IMR-90 (cell line): ENCODE measurements at regions not wholly inside any gene's neighbourhood (a gene's known extent, or its start where the extent isn't known, plus 50 kb on each side); places are given as distances from the start of the nearest gene placed in this dataset.

Experiments
- BHLHE40 ChIP-seq: fragments of 150-350 bp; IDR thresholded peaks from 2 replicates; pipeline ENCODE4 v1.6.1; 2016; ENCODE audit warnings: mild to moderate bottlenecking, low read depth, low read length
- CEBPB ChIP-seq: IDR thresholded peaks from 2 replicates; pipeline ENCODE4 v1.6.1; 2012; ENCODE audit warnings: low read depth, low read length, improper control_type of control experiment
- MXI1 ChIP-seq: IDR thresholded peaks from 2 replicates; pipeline ENCODE4 v1.6.1; 2012; ENCODE audit warnings: low read depth, mild to moderate bottlenecking, low read length, moderate library complexity, borderline replicate concordance
- NFE2L2 ChIP-seq: fragments of 150-350 bp; IDR thresholded peaks from 2 replicates; pipeline ENCODE4 v1.6.1; 2016; ENCODE audit warnings: low read depth, mild to moderate bottlenecking, low read length
- POLR2A ChIP-seq: IDR thresholded peaks from 2 replicates; pipeline ENCODE4 v1.6.1; 2012; ENCODE audit warnings: mild to moderate bottlenecking, low read depth, low read length
- RAD21 ChIP-seq: IDR thresholded peaks from 2 replicates; pipeline ENCODE4 v1.6.1; 2012; ENCODE audit warnings: low read length, improper control_type of control experiment
- RCOR1 ChIP-seq: IDR thresholded peaks from 2 replicates; pipeline ENCODE4 v1.6.1; 2012; ENCODE audit warnings: mild to moderate bottlenecking, low read length, improper control_type of control experiment; ENCODE audit not compliant: insufficient replicate concordance
- TF ChIP-seq, protein P1 (sequence below): conservative IDR thresholded peaks from 2 replicates; pipeline ENCODE4 v1.5.1; 2012; ENCODE audit warnings: mild to moderate bottlenecking, low read depth, low read length, improper control_type of control experiment
- TF ChIP-seq, protein P2 (sequence below): fragments of 150-350 bp; IDR thresholded peaks from 2 replicates; pipeline ENCODE4 v1.6.1; 2016; ENCODE audit warnings: low read depth, mild to moderate bottlenecking, low read length, moderate library complexity, borderline replicate concordance
- TF ChIP-seq, protein P3 (sequence below): fragments of 150-350 bp; IDR thresholded peaks from 2 replicates; pipeline ENCODE4 v1.6.1; 2017; ENCODE audit warnings: mild to moderate bottlenecking, antibody characterized with exemption, low read length, low read depth

GRCh38 chr2:60662781-60663180 is 93.3 kb upstream of the PAPOLG start:
- TF ChIP-seq, protein P1, sequence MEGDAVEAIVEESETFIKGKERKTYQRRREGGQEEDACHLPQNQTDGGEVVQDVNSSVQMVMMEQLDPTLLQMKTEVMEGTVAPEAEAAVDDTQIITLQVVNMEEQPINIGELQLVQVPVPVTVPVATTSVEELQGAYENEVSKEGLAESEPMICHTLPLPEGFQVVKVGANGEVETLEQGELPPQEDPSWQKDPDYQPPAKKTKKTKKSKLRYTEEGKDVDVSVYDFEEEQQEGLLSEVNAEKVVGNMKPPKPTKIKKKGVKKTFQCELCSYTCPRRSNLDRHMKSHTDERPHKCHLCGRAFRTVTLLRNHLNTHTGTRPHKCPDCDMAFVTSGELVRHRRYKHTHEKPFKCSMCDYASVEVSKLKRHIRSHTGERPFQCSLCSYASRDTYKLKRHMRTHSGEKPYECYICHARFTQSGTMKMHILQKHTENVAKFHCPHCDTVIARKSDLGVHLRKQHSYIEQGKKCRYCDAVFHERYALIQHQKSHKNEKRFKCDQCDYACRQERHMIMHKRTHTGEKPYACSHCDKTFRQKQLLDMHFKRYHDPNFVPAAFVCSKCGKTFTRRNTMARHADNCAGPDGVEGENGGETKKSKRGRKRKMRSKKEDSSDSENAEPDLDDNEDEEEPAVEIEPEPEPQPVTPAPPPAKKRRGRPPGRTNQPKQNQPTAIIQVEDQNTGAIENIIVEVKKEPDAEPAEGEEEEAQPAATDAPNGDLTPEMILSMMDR: no peak
- TF ChIP-seq BHLHE40: no peak
- TF ChIP-seq RAD21: no peak
- TF ChIP-seq, protein P2, sequence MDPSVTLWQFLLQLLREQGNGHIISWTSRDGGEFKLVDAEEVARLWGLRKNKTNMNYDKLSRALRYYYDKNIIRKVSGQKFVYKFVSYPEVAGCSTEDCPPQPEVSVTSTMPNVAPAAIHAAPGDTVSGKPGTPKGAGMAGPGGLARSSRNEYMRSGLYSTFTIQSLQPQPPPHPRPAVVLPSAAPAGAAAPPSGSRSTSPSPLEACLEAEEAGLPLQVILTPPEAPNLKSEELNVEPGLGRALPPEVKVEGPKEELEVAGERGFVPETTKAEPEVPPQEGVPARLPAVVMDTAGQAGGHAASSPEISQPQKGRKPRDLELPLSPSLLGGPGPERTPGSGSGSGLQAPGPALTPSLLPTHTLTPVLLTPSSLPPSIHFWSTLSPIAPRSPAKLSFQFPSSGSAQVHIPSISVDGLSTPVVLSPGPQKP: no peak
- TF ChIP-seq CEBPB: no peak
- TF ChIP-seq POLR2A: no peak
- TF ChIP-seq, protein P3, sequence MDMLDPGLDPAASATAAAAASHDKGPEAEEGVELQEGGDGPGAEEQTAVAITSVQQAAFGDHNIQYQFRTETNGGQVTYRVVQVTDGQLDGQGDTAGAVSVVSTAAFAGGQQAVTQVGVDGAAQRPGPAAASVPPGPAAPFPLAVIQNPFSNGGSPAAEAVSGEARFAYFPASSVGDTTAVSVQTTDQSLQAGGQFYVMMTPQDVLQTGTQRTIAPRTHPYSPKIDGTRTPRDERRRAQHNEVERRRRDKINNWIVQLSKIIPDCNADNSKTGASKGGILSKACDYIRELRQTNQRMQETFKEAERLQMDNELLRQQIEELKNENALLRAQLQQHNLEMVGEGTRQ: no peak
- no peak for TF ChIP-seq MXI1
- TF ChIP-seq RCOR1: no peak
- no peak for TF ChIP-seq NFE2L2
